GM12892 (cell line): ENCODE measurements at regions not wholly inside any gene's neighbourhood (a gene's known extent, or its start where the extent isn't known, plus 50 kb on each side); places are given as distances from the start of the nearest gene placed in this dataset.

Experiments used
- POLR2A ChIP-seq: IDR thresholded peaks from 2 replicates; pipeline ENCODE4 v1.6.1; 2011; ENCODE audit warnings: low read depth, low read length, control low read depth
- POLR2AphosphoS5 ChIP-seq: IDR thresholded peaks from 2 replicates; pipeline ENCODE4 v1.6.1; 2011; ENCODE audit warnings: low read depth, low read length, control low read depth
- TAF1 ChIP-seq: IDR thresholded peaks from 2 replicates; pipeline ENCODE4 v1.6.1; 2011; ENCODE audit warnings: low read depth, mild to moderate bottlenecking, control low read depth, low read length, borderline replicate concordance

DNA sequence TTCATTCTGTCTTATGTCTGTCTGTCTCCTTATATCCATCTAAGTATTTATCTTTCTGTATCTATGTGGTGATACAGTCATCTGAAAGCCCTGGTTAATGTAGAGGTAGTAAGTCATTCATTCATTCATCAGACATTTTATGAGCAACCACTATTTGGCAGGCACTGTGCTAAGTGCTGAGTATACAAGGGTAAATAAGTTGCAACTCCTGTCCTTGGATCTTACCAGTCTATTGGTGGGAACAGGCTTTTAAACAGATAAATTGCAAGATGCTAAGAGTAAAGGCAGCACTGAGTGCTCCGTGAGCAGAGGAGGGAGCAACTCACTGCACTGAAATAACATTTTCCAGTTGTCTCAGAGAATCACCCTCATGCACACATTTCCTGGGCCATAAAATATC is 68.6 kb downstream of the TMEM30B start:
- TF ChIP-seq TAF1 (no peak), POLR2AphosphoS5 (no peak), POLR2A (no peak)
